GM23338 (cell line): ENCODE measurements at regions not wholly inside any gene's neighbourhood (a gene's known extent, or its start where the extent isn't known, plus 50 kb on each side); places are given as distances from the start of the nearest gene placed in this dataset.

Experiments used
- ATAC-seq: fragments of 200-7000 bp; cut with Tn5 transposase; 3 replicates; pipeline ENCODE4 v1.9.1; 2020
- DNase-seq: peaks from one replicate; pipeline ENCODE4 v3.0.0-alpha.2; 2015; ENCODE audit warnings: low spot score
- H2AFZ ChIP-seq: fragments of 200-600 bp; sonication (generic); 2 replicates; pipeline ENCODE4 v1.8.0; 2016; ENCODE audit warnings: antibody characterized with exemption, mild to moderate bottlenecking, moderate library complexity
- H3F3A ChIP-seq: fragments of 200-600 bp; sonication (generic); replicated peaks from 2 replicates; pipeline ENCODE4 v1.8.0; 2017; ENCODE audit warnings: antibody characterized with exemption, mixed run types, low read depth
- H3K27ac ChIP-seq: fragments of 200-600 bp; sonication (generic); 2 replicates; pipeline ENCODE4 v1.6.1; 2016; ENCODE audit warnings: low read depth
- H3K27me3 ChIP-seq: fragments of 200-600 bp; sonication (generic); 2 replicates; pipeline ENCODE4 v1.8.0; 2016; ENCODE audit warnings: mild to moderate bottlenecking, mixed run types, moderate library complexity; ENCODE audit not compliant: insufficient read depth
- H3K36me3 ChIP-seq: fragments of 200-600 bp; sonication (generic); 2 replicates; pipeline ENCODE4 v1.8.0; 2016; ENCODE audit warnings: mild to moderate bottlenecking; ENCODE audit not compliant: insufficient read depth
- H3K4me1 ChIP-seq: fragments of 200-600 bp; sonication (generic); 2 replicates; pipeline ENCODE4 v1.8.0; 2016; ENCODE audit warnings: mild to moderate bottlenecking, moderate library complexity; ENCODE audit not compliant: insufficient read depth
- H3K4me2 ChIP-seq: fragments of 200-600 bp; sonication (generic); 2 replicates; pipeline ENCODE4 v1.7.1; 2017; ENCODE audit warnings: mixed run types
- H3K4me3 ChIP-seq: fragments of 200-600 bp; sonication (generic); 2 replicates; pipeline ENCODE4 v1.6.1; 2016; ENCODE audit warnings: mixed run types
- H3K79me2 ChIP-seq: fragments of 200-600 bp; sonication (generic); replicated peaks from 2 replicates; pipeline ENCODE4 v1.8.0; 2017; ENCODE audit warnings: mild to moderate bottlenecking; ENCODE audit not compliant: insufficient read depth
- H3K9me2 ChIP-seq: fragments of 200-600 bp; sonication (generic); 2 replicates; pipeline ENCODE4 v1.8.0; 2017; ENCODE audit not compliant: insufficient read depth
- H4K20me1 ChIP-seq: fragments of 200-600 bp; sonication (generic); replicated peaks from 2 replicates; pipeline ENCODE4 v1.8.0; 2017; ENCODE audit warnings: mild to moderate bottlenecking; ENCODE audit not compliant: insufficient read depth
- H3K27ac Mint-ChIP-seq: 2 replicates; pipeline ENCODE4 v1.8.0; 2020; ENCODE audit warnings: inconsistent platforms, mild to moderate bottlenecking, moderate library complexity, mixed read lengths
- H3K27me3 Mint-ChIP-seq: 3 replicates; pipeline ENCODE4 v1.8.0; 2022; ENCODE audit warnings: low read depth, mild to moderate bottlenecking, moderate library complexity, mixed read lengths, inconsistent platforms; ENCODE audit not compliant: insufficient read depth, poor library complexity
- H3K36me3 Mint-ChIP-seq: 3 replicates; pipeline ENCODE4 v1.8.0; 2021; ENCODE audit warnings: low read depth, mild to moderate bottlenecking, inconsistent platforms, moderate library complexity, mixed read lengths
- H3K4me1 Mint-ChIP-seq: 3 replicates; pipeline ENCODE4 v1.8.0; 2020; ENCODE audit warnings: mild to moderate bottlenecking, inconsistent platforms, mixed read lengths
- H3K4me3 Mint-ChIP-seq: 3 replicates; pipeline ENCODE4 v1.8.0; 2021; ENCODE audit warnings: moderate library complexity, mild to moderate bottlenecking, inconsistent platforms, mixed read lengths
- H3K9me3 Mint-ChIP-seq: 3 replicates; pipeline ENCODE4 v1.8.0; 2020; ENCODE audit warnings: moderate library complexity, mild to moderate bottlenecking, inconsistent platforms, mixed read lengths
- CREB1 ChIP-seq: fragments of 250-450 bp; sonication (Bioruptor Pico); IDR thresholded peaks from 2 replicates; pipeline ENCODE4 v1.5.0; 2020; ENCODE audit warnings: low read depth, mild to moderate bottlenecking, moderate library complexity
- CTCF ChIP-seq, 2 experiments: fragments of 200-600 bp in 1 of 2; sonication (generic) in 1 of 2; conservative IDR thresholded peaks; 2 replicates each; pipeline versions ENCODE4 v1.5.1 to v1.6.1; 2016 to 2017; ENCODE audit warnings: antibody characterized with exemption in 2 of 2, low read depth in 2 of 2, mild to moderate bottlenecking in 2 of 2, moderate library complexity in 1 of 2
- ETS1 ChIP-seq: IDR thresholded peaks from 2 replicates; pipeline ENCODE4 v1.6.1; 2016; ENCODE audit warnings: antibody characterized with exemption
- JUNB ChIP-seq: IDR thresholded peaks from one replicate; pipeline ENCODE4 v1.6.1; 2016; ENCODE audit warnings: antibody characterized with exemption; ENCODE audit not compliant: unreplicated experiment
- NANOG ChIP-seq: IDR thresholded peaks from 2 replicates; pipeline ENCODE4 v1.6.1; 2016; ENCODE audit warnings: antibody characterized with exemption, borderline replicate concordance
- POLR2AphosphoS5 ChIP-seq: IDR thresholded peaks from 2 replicates; pipeline ENCODE4 v1.6.1; 2016; ENCODE audit warnings: antibody characterized with exemption, low read depth
- STAT1 ChIP-seq: IDR thresholded peaks from one replicate; pipeline ENCODE4 v1.6.1; 2016; ENCODE audit warnings: antibody characterized with exemption; ENCODE audit not compliant: unreplicated experiment
- ZNF114 ChIP-seq: fragments of 250-450 bp; sonication (Bioruptor Pico); IDR thresholded peaks from 2 replicates; pipeline ENCODE4 v1.5.0; 2020; ENCODE audit warnings: mild to moderate bottlenecking, moderate library complexity
- ZNF331 ChIP-seq: fragments of 250-450 bp; sonication (Bioruptor Pico); IDR thresholded peaks from 2 replicates; pipeline ENCODE4 v1.5.0; 2020; ENCODE audit warnings: low read depth, mild to moderate bottlenecking, moderate library complexity
- ZNF462 ChIP-seq: fragments of 250-450 bp; sonication (Bioruptor Pico); IDR thresholded peaks from 2 replicates; pipeline ENCODE4 v1.5.0; 2020; ENCODE audit warnings: mild to moderate bottlenecking, moderate library complexity

- Mint-ChIP-seq H3K27ac (no peak overlapping the region), H3K4me3 (no peak overlapping the region), H3K9me3 (no peaks in the 10 kb centered on the region), H3K36me3 (no peaks in the 10 kb centered on the region), H3K27me3 (no peaks in the 10 kb centered on the region), H3K4me1 (peaks cover 22% of the 10 kb centered on the region)
- no peak overlapping the region for H3K4me3 ChIP-seq
- DNase-seq: no peak
- TF ChIP-seq POLR2AphosphoS5: no peak
- no peak for TF ChIP-seq ETS1
- no peak for TF ChIP-seq ZNF331 (CRISPR knock-in tag)
- TF ChIP-seq ZNF462: no peak
- no peak for TF ChIP-seq CREB1 (CRISPR knock-in tag)
- no peak for TF ChIP-seq JUNB
- no peak for TF ChIP-seq NANOG
- no peak for TF ChIP-seq STAT1
- no peak for TF ChIP-seq CTCF (conservative IDR thresholded peaks at IDR 0.05; ENCODE audit: low read depth in 2 of 2)
- no peak for TF ChIP-seq ZNF114 (CRISPR knock-in tag)
- H3K79me2 ChIP-seq: no peaks in the 10 kb centered on the region
- H3F3A ChIP-seq: no peaks in the 10 kb centered on the region
- no peak overlapping the region for H3K27ac ChIP-seq
- no peak overlapping the region for H3K4me2 ChIP-seq
- H3K36me3 ChIP-seq: no peaks in the 10 kb centered on the region
- no peaks in the 10 kb centered on the region for H4K20me1 ChIP-seq
- no peaks in the 10 kb centered on the region for H3K9me2 ChIP-seq
- no peak for ATAC-seq
- no peak overlapping the region for H2AFZ ChIP-seq
- peaks cover 4% of the 10 kb centered on the region; the same call in 1 of the 2 replicates for H3K4me1 ChIP-seq
- H3K27me3 ChIP-seq: no peaks in the 10 kb centered on the region
Observed at GRCh38 chr3:18778598-18778997, 353.5 kb upstream of the SATB1 start.
